ENCODE measurements at regions not wholly inside any gene's neighbourhood (a gene's known extent, or its start where the extent isn't known, plus 50 kb on each side); places are given as distances from the start of the nearest gene placed in this dataset.

DNA sequence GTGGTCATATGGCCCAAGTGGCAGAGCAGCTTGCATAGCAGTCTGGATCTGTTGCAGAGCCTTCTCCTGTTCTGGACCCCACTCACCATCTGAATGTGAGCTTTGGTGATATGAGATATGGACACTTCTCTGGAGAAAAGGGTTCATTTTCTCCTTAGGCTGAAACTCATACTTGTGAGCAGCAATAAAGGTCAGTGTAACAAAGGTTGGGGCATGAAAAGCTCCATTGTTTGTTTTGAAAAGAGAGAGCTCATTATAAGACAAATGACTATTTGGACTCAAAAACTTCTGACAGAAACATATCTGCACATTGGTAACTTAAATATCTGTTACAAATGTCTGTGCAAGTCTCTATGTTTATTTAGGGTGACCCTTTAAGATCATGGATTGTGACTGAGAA is 517.3 kb downstream of the MFSD1 start:
- Histone ChIP-seq H3K27me3 (no peaks in the 10 kb centered on the region), H3K4me3 (no peak overlapping the region), H3K9me3 (no peaks in the 10 kb centered on the region), H3K4me1 (no peaks in the 10 kb centered on the region), H3K36me3 (no peaks in the 10 kb centered on the region), H3K27ac (no peak overlapping the region)
- intact Hi-C loops (cut with DNase I; ENCODE audit: low total_unique reads) = no loop called here
- TF ChIP-seq, protein P1, sequence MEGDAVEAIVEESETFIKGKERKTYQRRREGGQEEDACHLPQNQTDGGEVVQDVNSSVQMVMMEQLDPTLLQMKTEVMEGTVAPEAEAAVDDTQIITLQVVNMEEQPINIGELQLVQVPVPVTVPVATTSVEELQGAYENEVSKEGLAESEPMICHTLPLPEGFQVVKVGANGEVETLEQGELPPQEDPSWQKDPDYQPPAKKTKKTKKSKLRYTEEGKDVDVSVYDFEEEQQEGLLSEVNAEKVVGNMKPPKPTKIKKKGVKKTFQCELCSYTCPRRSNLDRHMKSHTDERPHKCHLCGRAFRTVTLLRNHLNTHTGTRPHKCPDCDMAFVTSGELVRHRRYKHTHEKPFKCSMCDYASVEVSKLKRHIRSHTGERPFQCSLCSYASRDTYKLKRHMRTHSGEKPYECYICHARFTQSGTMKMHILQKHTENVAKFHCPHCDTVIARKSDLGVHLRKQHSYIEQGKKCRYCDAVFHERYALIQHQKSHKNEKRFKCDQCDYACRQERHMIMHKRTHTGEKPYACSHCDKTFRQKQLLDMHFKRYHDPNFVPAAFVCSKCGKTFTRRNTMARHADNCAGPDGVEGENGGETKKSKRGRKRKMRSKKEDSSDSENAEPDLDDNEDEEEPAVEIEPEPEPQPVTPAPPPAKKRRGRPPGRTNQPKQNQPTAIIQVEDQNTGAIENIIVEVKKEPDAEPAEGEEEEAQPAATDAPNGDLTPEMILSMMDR (IDR thresholded peaks at IDR 0.05) = no peak
- no peak for DNase-seq

DNA sequence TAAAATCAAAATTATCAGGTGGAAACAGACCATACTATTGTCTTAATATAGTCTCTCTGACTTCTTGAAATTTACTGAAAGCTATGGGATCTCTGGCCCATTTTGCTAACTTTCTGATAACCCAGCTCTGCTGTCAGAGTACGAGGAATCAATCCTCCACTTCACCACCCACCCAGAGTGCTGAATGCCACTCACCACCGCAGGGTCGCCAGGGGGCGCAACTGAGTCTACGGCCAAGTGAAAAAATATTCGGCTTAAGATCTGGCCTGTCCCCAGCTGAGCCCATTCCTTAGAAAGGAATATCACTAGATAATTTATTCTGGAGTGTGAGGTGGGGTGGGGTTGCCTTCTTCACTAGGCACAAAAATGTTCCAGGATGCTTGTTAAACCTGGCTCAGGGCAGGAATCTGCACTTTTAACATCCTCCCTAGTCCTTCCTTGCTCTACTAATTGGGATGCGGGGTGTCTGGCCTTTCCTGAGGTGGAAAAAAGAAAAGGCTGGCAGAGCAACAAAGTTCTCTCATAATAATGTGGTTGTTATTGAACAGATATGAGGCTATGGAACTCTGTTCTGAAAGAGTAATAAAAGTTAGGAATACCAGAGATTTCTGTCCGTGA is 520.6 kb downstream of the MFSD1 start:
- Histone ChIP-seq H3K27ac (no peak overlapping the region), H3K9me3 (no peaks in the 10 kb centered on the region), H3K4me1 (no peaks in the 10 kb centered on the region), H3K36me3 (no peaks in the 10 kb centered on the region), H3K27me3 (no peaks in the 10 kb centered on the region), H3K4me3 (no peak overlapping the region)
- intact Hi-C loops (cut with DNase I; ENCODE audit: low total_unique reads) = no loop called here
- TF ChIP-seq, protein P1 (IDR thresholded peaks at IDR 0.05) = peak in 1 of 2 experiments; percentile 34
- no peak for DNase-seq

DNA sequence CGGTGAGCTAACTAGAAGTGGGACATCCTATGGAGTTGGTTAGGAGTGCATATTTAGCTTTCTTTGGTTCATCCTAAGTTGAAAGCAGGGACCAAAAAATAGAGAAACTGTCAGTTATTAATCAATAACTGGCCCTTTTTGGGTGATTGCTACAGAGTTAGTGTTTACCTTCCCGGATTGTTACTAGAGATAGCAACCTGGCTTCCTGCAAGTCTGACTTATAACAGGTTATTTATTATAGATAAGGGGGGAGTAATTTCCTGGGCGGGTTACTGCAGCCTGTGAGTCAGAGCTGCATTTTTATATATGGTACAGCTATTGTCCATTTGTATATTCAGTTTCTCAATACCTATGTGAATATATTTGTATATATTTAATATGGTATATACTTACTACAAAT is 522.0 kb downstream of the MFSD1 start:
- DNase-seq = no peak
- no peaks in the 10 kb centered on the region for H3K4me1 ChIP-seq
- no peaks in the 10 kb centered on the region for H3K36me3 ChIP-seq
- TF ChIP-seq, protein P1 (IDR thresholded peaks at IDR 0.05) = no peak
- no peak overlapping the region for H3K27ac ChIP-seq
- no peaks in the 10 kb centered on the region for H3K27me3 ChIP-seq
- intact Hi-C loops (cut with DNase I; ENCODE audit: low total_unique reads) = no loop called here
- H3K9me3 ChIP-seq = no peaks in the 10 kb centered on the region
- H3K4me3 ChIP-seq = no peak overlapping the region

DNA sequence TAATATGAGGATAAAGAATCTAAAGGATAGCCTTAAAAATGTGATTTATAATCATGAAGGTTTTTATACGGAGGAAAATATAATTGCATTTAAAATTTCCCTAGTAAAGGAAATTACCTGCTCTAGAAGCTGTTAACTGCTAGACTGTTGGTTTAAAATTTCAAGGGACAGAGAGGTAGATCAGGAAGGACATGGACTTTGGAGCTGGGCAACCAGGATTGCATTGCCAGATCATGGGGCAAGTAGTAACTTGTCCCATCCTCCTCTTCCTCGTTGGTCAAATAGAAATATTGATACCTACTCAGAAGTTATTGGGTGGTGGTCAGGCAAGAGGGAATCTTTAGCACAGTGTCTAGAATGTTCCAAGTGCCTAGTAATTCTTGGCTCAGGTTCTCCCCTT is 525.1 kb downstream of the MFSD1 start:
- H3K27me3 ChIP-seq = no peaks in the 10 kb centered on the region
- TF ChIP-seq, protein P1 (IDR thresholded peaks at IDR 0.05) = no peak
- no peaks in the 10 kb centered on the region for H3K4me1 ChIP-seq
- no peak overlapping the region for H3K27ac ChIP-seq
- no peak for DNase-seq
- intact Hi-C loops (cut with DNase I; ENCODE audit: low total_unique reads) = no loop called here
- H3K9me3 ChIP-seq = no peaks in the 10 kb centered on the region
- H3K36me3 ChIP-seq = no peaks in the 10 kb centered on the region
- no peak overlapping the region for H3K4me3 ChIP-seq

DNA sequence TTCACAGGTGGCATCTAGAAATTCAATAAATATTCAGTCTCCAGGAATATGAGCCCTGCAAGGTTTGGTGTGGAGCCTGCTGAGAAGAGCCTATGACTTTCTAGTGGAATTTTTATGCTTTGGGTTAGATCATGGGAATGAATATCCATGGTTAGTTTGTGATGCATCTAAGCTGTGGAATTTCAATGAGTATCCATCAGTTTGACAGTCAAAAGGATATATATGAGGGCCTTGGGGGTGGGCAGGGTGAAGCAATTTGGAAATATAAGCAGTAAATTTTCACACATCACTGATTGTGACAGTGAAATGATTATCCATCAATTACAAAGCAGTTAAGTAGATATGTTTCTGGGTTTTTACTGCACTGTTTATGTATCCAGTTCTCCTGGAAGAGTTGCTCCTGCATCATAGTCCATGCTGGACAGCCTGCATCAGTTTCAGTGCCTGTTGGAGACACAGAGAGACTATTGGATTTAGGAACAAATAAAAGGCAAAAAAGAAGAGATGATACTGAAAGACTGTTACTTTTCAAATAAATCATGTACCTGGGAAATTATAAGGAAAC is 530.8 kb downstream of the MFSD1 start:
- H3K27ac ChIP-seq = no peak overlapping the region
- no peaks in the 10 kb centered on the region for H3K27me3 ChIP-seq
- H3K4me1 ChIP-seq = no peaks in the 10 kb centered on the region
- intact Hi-C loops (cut with DNase I; ENCODE audit: low total_unique reads) = no loop called here
- H3K9me3 ChIP-seq = no peaks in the 10 kb centered on the region
- H3K36me3 ChIP-seq = no peaks in the 10 kb centered on the region
- no peak for DNase-seq
- H3K4me3 ChIP-seq = no peak overlapping the region
- TF ChIP-seq, protein P1 (IDR thresholded peaks at IDR 0.05) = no peak
